ENCODE measurements at regions not wholly inside any gene's neighbourhood (a gene's known extent, or its start where the extent isn't known, plus 50 kb on each side); places are given as distances from the start of the nearest gene placed in this dataset.

- H3K9me3 Mint-ChIP-seq (ENCODE audit: unreplicated experiment): no peaks in the 10 kb centered on the region
- TF ChIP-seq, protein P1, sequence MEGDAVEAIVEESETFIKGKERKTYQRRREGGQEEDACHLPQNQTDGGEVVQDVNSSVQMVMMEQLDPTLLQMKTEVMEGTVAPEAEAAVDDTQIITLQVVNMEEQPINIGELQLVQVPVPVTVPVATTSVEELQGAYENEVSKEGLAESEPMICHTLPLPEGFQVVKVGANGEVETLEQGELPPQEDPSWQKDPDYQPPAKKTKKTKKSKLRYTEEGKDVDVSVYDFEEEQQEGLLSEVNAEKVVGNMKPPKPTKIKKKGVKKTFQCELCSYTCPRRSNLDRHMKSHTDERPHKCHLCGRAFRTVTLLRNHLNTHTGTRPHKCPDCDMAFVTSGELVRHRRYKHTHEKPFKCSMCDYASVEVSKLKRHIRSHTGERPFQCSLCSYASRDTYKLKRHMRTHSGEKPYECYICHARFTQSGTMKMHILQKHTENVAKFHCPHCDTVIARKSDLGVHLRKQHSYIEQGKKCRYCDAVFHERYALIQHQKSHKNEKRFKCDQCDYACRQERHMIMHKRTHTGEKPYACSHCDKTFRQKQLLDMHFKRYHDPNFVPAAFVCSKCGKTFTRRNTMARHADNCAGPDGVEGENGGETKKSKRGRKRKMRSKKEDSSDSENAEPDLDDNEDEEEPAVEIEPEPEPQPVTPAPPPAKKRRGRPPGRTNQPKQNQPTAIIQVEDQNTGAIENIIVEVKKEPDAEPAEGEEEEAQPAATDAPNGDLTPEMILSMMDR (IDR thresholded peaks at IDR 0.05; ENCODE audit: unreplicated experiment): no peak
- no peaks in the 10 kb centered on the region for H3K36me3 Mint-ChIP-seq (ENCODE audit: low read depth, unreplicated experiment)
- no peak for DNase-seq (ENCODE audit: low spot score)
- H3K27me3 Mint-ChIP-seq (ENCODE audit: unreplicated experiment): no peaks in the 10 kb centered on the region
- no peak overlapping the region for H3K27ac Mint-ChIP-seq (ENCODE audit: unreplicated experiment)
- no peak overlapping the region for H3K4me3 Mint-ChIP-seq (ENCODE audit: unreplicated experiment)
- H3K4me1 Mint-ChIP-seq (ENCODE audit: unreplicated experiment): peaks cover 13% of the 10 kb centered on the region
These were observed 121.1 kb downstream of the FOXA2 start for GRCh38 chr20:22462975-22463914.

DNA sequence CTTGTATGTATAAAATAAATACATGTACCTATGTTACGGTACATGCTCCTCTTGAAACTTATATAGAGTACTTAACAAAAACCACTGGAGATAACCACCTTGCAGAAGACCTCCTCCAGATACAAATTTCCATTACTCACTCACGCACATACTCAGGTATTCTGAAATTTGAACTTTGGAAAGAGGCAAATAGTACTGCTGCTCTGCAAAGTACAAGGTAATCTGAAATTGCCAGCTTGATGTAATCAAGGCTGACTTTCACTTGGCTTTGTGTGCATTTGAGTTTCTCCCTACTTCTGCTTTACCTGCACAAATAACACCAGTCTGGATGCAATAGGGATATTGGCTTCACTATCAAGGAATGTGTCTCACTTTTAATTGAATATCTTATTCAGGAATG lies 123.6 kb downstream of the FOXA2 start:
- no peaks in the 10 kb centered on the region for H3K9me3 Mint-ChIP-seq (ENCODE audit: unreplicated experiment)
- H3K36me3 Mint-ChIP-seq (ENCODE audit: low read depth, unreplicated experiment): no peaks in the 10 kb centered on the region
- no peak for DNase-seq (ENCODE audit: low spot score)
- no peak overlapping the region for H3K27ac Mint-ChIP-seq (ENCODE audit: unreplicated experiment)
- no peak overlapping the region for H3K4me3 Mint-ChIP-seq (ENCODE audit: unreplicated experiment)
- TF ChIP-seq, protein P1 (IDR thresholded peaks at IDR 0.05; ENCODE audit: unreplicated experiment): no peak
- H3K4me1 Mint-ChIP-seq (ENCODE audit: unreplicated experiment): peaks cover 4% of the 10 kb centered on the region
- no peaks in the 10 kb centered on the region for H3K27me3 Mint-ChIP-seq (ENCODE audit: unreplicated experiment)

GRCh38 chr20:22460231-22460630 lies 124.1 kb downstream of the FOXA2 start:
- H3K27ac Mint-ChIP-seq (ENCODE audit: unreplicated experiment): no peak overlapping the region
- no peak for DNase-seq (ENCODE audit: low spot score)
- H3K9me3 Mint-ChIP-seq (ENCODE audit: unreplicated experiment): no peaks in the 10 kb centered on the region
- TF ChIP-seq, protein P1 (IDR thresholded peaks at IDR 0.05; ENCODE audit: unreplicated experiment): no peak
- no peaks in the 10 kb centered on the region for H3K27me3 Mint-ChIP-seq (ENCODE audit: unreplicated experiment)
- peaks cover under 1% of the 10 kb centered on the region for H3K4me1 Mint-ChIP-seq (ENCODE audit: unreplicated experiment)
- H3K36me3 Mint-ChIP-seq (ENCODE audit: low read depth, unreplicated experiment): no peaks in the 10 kb centered on the region
- no peak overlapping the region for H3K4me3 Mint-ChIP-seq (ENCODE audit: unreplicated experiment)

DNA sequence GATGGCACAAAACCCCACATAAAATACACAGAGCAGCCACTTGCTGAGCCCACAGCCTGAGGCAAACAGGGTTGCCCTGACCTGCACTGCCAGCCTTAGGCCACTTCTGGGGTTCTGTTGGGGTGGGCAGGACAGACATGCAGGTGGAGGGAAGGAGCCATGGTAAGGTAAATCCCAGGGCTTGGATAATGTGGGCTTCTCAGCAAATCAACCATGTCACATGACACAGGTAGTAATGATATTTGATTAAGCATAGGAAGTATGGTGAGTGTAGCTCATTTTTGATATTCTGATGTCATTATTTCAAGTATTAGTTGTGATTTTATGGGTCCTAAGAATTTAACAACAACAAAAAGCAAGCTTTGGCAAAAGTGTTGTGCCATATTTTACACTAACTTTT lies 124.6 kb downstream of the FOXA2 start:
- no peak for DNase-seq (ENCODE audit: low spot score)
- H3K36me3 Mint-ChIP-seq (ENCODE audit: low read depth, unreplicated experiment): no peaks in the 10 kb centered on the region
- no peak overlapping the region for H3K27ac Mint-ChIP-seq (ENCODE audit: unreplicated experiment)
- no peaks in the 10 kb centered on the region for H3K9me3 Mint-ChIP-seq (ENCODE audit: unreplicated experiment)
- H3K4me1 Mint-ChIP-seq (ENCODE audit: unreplicated experiment): no peaks in the 10 kb centered on the region
- no peaks in the 10 kb centered on the region for H3K27me3 Mint-ChIP-seq (ENCODE audit: unreplicated experiment)
- H3K4me3 Mint-ChIP-seq (ENCODE audit: unreplicated experiment): no peak overlapping the region
- TF ChIP-seq, protein P1 (IDR thresholded peaks at IDR 0.05; ENCODE audit: unreplicated experiment): no peak

- Mint-ChIP-seq H3K4me1 (ENCODE audit: unreplicated experiment) (no peaks in the 10 kb centered on the region), H3K36me3 (ENCODE audit: low read depth, unreplicated experiment) (no peaks in the 10 kb centered on the region), H3K9me3 (ENCODE audit: unreplicated experiment) (no peaks in the 10 kb centered on the region), H3K4me3 (ENCODE audit: unreplicated experiment) (no peak overlapping the region), H3K27me3 (ENCODE audit: unreplicated experiment) (no peaks in the 10 kb centered on the region), H3K27ac (ENCODE audit: unreplicated experiment) (no peak overlapping the region)
- no peak for DNase-seq (ENCODE audit: low spot score)
- TF ChIP-seq, protein P1 (IDR thresholded peaks at IDR 0.05; ENCODE audit: unreplicated experiment): no peak
These were observed 128.3 kb downstream of the FOXA2 start for GRCh38 chr20:22456109-22456508.
